ENCODE measurements at regions not wholly inside any gene's neighbourhood (a gene's known extent, or its start where the extent isn't known, plus 50 kb on each side); places are given as distances from the start of the nearest gene placed in this dataset.

DNA sequence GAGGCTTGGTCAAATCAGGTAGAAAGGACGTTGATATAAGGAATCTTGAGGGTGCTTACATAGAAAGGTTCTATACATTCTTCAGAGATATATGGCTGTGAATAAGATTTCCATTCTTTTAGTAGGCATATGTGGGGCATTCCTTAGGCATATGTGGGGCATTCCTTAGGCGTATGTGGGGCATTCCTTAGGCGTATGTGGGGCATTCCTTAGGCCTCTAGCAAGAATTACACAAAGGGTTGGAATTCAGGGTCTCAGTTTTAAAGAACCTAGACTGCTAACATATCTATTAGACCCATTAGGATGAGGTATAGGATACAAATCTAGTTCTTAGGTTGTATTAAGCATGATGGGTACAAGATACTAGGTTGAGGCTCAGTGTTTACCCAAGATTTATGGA is 607.8 kb downstream of the SI start:
- TF ChIP-seq, protein P1, sequence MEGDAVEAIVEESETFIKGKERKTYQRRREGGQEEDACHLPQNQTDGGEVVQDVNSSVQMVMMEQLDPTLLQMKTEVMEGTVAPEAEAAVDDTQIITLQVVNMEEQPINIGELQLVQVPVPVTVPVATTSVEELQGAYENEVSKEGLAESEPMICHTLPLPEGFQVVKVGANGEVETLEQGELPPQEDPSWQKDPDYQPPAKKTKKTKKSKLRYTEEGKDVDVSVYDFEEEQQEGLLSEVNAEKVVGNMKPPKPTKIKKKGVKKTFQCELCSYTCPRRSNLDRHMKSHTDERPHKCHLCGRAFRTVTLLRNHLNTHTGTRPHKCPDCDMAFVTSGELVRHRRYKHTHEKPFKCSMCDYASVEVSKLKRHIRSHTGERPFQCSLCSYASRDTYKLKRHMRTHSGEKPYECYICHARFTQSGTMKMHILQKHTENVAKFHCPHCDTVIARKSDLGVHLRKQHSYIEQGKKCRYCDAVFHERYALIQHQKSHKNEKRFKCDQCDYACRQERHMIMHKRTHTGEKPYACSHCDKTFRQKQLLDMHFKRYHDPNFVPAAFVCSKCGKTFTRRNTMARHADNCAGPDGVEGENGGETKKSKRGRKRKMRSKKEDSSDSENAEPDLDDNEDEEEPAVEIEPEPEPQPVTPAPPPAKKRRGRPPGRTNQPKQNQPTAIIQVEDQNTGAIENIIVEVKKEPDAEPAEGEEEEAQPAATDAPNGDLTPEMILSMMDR (IDR thresholded peaks at IDR 0.05; ENCODE audit: insufficient read depth, low read depth, low read length), result no peak
- no peak for DNase-seq (ENCODE audit: low read depth)

DNA sequence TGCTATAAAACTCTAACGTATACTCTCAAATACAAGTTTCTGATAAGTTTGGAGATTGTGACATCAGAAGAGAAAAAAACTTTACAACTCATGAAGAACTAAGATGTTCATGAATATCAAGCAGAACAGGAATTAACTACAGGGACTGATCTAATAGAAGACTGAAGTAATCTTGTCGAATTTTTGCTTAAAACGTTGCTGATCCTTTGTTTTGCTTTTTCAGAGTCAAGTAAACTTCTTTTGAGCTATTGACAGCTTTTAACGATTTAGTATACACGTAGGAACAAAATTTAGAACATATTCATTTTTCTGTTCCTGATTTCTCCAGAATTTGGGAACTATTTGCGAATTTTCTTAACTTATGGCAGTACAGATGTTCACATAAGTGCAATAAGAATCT is 610.2 kb downstream of the SI start:
- DNase-seq (ENCODE audit: low read depth), result no peak
- no peak overlapping the region for H3K4me3 ChIP-seq (ENCODE audit: low read depth, low read length)
- TF ChIP-seq, protein P1 (IDR thresholded peaks at IDR 0.05; ENCODE audit: insufficient read depth, low read depth, low read length), result no peak

More for the DNA sequence above, 607.8 kb downstream of the SI start:
- no peak overlapping the region for H3K4me3 ChIP-seq (ENCODE audit: low read depth, low read length)

DNA sequence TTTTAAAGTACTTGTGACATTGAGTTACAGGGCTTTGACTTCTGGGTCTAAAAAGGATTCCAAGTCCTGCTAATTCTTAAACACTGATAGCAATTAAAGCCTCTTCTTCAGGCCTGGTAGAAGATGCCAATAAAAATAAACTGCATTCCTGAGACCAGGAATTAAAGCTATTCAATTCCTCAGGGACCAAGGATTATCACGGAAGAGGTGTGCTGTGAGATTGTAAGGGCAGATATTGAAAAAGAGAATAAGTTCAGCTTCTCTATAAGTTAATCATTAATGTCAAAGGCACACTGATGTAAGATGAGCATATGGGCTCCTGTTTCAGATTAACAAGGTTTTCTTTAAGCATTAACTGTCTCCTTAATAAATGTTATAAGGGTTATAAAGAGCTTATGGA is 611.3 kb downstream of the SI start:
- no peak for DNase-seq (ENCODE audit: low read depth)
- H3K4me3 ChIP-seq (ENCODE audit: low read depth, low read length), result no peak overlapping the region
- TF ChIP-seq, protein P1 (IDR thresholded peaks at IDR 0.05; ENCODE audit: insufficient read depth, low read depth, low read length), result no peak

GRCh38 chr3:164465172-164465571 is 613.1 kb downstream of the SI start:
- no peak overlapping the region for H3K4me3 ChIP-seq (ENCODE audit: low read depth, low read length)
- peak; percentile 56 for DNase-seq (ENCODE audit: low read depth)
- TF ChIP-seq, protein P1 (IDR thresholded peaks at IDR 0.05; ENCODE audit: insufficient read depth, low read depth, low read length), result no peak

GRCh38 chr3:164460851-164461250 is 617.4 kb downstream of the SI start:
- DNase-seq (ENCODE audit: low read depth), result no peak
- H3K4me3 ChIP-seq (ENCODE audit: low read depth, low read length), result no peak overlapping the region
- TF ChIP-seq, protein P1 (IDR thresholded peaks at IDR 0.05; ENCODE audit: insufficient read depth, low read depth, low read length), result no peak

- TF ChIP-seq, protein P1 (IDR thresholded peaks at IDR 0.05; ENCODE audit: insufficient read depth, low read depth, low read length), result no peak
- peak; percentile 44 for DNase-seq (ENCODE audit: low read depth)
- H3K4me3 ChIP-seq (ENCODE audit: low read depth, low read length), result no peak overlapping the region
These were observed 618.7 kb downstream of the SI start for GRCh38 chr3:164459521-164460151.

GRCh38 chr3:164458986-164459385 is 619.3 kb downstream of the SI start:
- TF ChIP-seq, protein P1 (IDR thresholded peaks at IDR 0.05; ENCODE audit: insufficient read depth, low read depth, low read length), result no peak
- DNase-seq (ENCODE audit: low read depth), result peak; percentile 71
- H3K4me3 ChIP-seq (ENCODE audit: low read depth, low read length), result no peak overlapping the region
